Lower leg skin (tissue), 4 donors: ENCODE measurements at regions not wholly inside any gene's neighbourhood (a gene's known extent, or its start where the extent isn't known, plus 50 kb on each side); places are given as distances from the start of the nearest gene placed in this dataset.
"Not testable (repeated sequence)": the region's sequence is repeated elsewhere in the genome, so short reads cannot be mapped to it uniquely, and the experiment has no call there.

Experiments
- DNase-seq, 2 donors: peaks; one replicate each; pipeline ENCODE4 v3.0.0-alpha.2; 2019; ENCODE audit warnings: low spot score in 2 of 2
- H3K4me3 ChIP-seq: fragments of 200-600 bp; sonication (generic); 2 replicates; pipeline ENCODE4 v1.5.1; 2017; ENCODE audit warnings: mild to moderate bottlenecking, low read depth; ENCODE audit not compliant: poor library complexity, severe bottlenecking
- CTCF ChIP-seq, 3 donors: fragments of 450-650 bp; IDR thresholded peaks; one replicate each; pipeline ENCODE4 v1.5.1; 2016; ENCODE audit warnings: antibody characterized with exemption in 3 of 3, mild to moderate bottlenecking in 3 of 3, moderate library complexity in 2 of 3
- POLR2A ChIP-seq, 2 donors: fragments of 450-650 bp; IDR thresholded peaks; one replicate each; pipeline ENCODE4 v1.6.1; 2016 to 2017; ENCODE audit warnings: antibody characterized with exemption in 2 of 2, mild to moderate bottlenecking in 1 of 2, moderate library complexity in 1 of 2
- WGBS, 2 donors: methylation state at CpG; one replicate each; pipeline ENCODE4 v1.1.5; 2018; 5-methylcytosine and 5-hydroxymethylcytosine counted together
- intact Hi-C: fragments of 100-400 bp; cut with DNase I; formaldehyde crosslinking; loops from one replicate; pipeline ENCODE4 v1.15.0; 2023; ENCODE audit warnings: low total_unique reads

- WGBS, 2 donors, result 33 to 35% methylated on average over 1 of the region's 1 CpG
- intact Hi-C loops, result no loop called here
- H3K4me3 ChIP-seq, result no peak overlapping the region
- TF ChIP-seq CTCF (IDR thresholded peaks at IDR 0.05) (no peak), POLR2A (IDR thresholded peaks at IDR 0.05) (no peak)
- peak in 1 of 2 donors; percentile 45 for DNase-seq
These were observed 160.3 kb downstream of the MTHFS start for GRCh38 chr15:79736435-79737000.

- H3K4me3 ChIP-seq, result no peak overlapping the region
- 75 to 84% methylated on average over 6 of the region's 6 CpGs for WGBS, 2 donors
- peak in 1 of 2 donors; percentile 13 for DNase-seq
- intact Hi-C loops, result no loop called here
- no peak for TF ChIP-seq POLR2A (IDR thresholded peaks at IDR 0.05)
- TF ChIP-seq CTCF (IDR thresholded peaks at IDR 0.05), result no peak
These were observed 158.7 kb downstream of the MTHFS start for GRCh38 chr15:79738143-79738542.

- no peak for DNase-seq
- TF ChIP-seq CTCF (IDR thresholded peaks at IDR 0.05) (no peak), POLR2A (IDR thresholded peaks at IDR 0.05) (no peak)
- 44 to 74% methylated on average over 2 of the region's 2 CpGs for WGBS, 2 donors
- no peak overlapping the region for H3K4me3 ChIP-seq
- intact Hi-C loops, result no loop called here
These were observed 156.3 kb downstream of the MTHFS start for GRCh38 chr15:79740561-79740960.

- H3K4me3 ChIP-seq, result no peak overlapping the region
- DNase-seq, result no peak
- intact Hi-C loops, result no loop called here
- TF ChIP-seq CTCF (IDR thresholded peaks at IDR 0.05) (no peak), POLR2A (IDR thresholded peaks at IDR 0.05) (no peak)
- WGBS, 2 donors, result 94% methylated on average over 10 of the region's 10 CpGs
These were observed 153.8 kb downstream of the MTHFS start for GRCh38 chr15:79743032-79743431.

GRCh38 chr15:79744485-79744884 is 152.3 kb downstream of the MTHFS start:
- intact Hi-C loops, DNase-seq, H3K4me3 ChIP-seq: not testable (repeated sequence)
- WGBS, 2 donors, result 41 to 53% methylated on average over 3 of the region's 3 CpGs

- no peak overlapping the region for H3K4me3 ChIP-seq
- intact Hi-C loops, result no loop called here
- TF ChIP-seq CTCF (IDR thresholded peaks at IDR 0.05) (no peak), POLR2A (IDR thresholded peaks at IDR 0.05) (no peak)
- 82 to 93% methylated on average over 4 of the region's 4 CpGs for WGBS, 2 donors
- DNase-seq, result no peak
These were observed 140.4 kb downstream of the MTHFS start for GRCh38 chr15:79756365-79756764.
